HL-60 (cell line): ENCODE measurements at regions not wholly inside any gene's neighbourhood (a gene's known extent, or its start where the extent isn't known, plus 50 kb on each side); places are given as distances from the start of the nearest gene placed in this dataset.

Experiments
- CTCF ChIP-seq: IDR thresholded peaks from one replicate; pipeline ENCODE4 v1.5.1; 2011; ENCODE audit warnings: low read length, control low read depth, inconsistent platforms; ENCODE audit not compliant: insufficient read depth
- POLR2AphosphoS5 ChIP-seq: IDR thresholded peaks from 2 replicates; pipeline ENCODE4 v1.6.1; 2012; ENCODE audit warnings: low read depth

- TF ChIP-seq POLR2AphosphoS5 (no peak), CTCF (no peak)
Measured at GRCh38 chr1:29811247-29811646, 574.9 kb downstream of the PTPRU start.
